Fibroblast of skin of right quadriceps (primary cell): ENCODE measurements at regions not wholly inside any gene's neighbourhood (a gene's known extent, or its start where the extent isn't known, plus 50 kb on each side); places are given as distances from the start of the nearest gene placed in this dataset.
"Not testable (repeated sequence)": the region's sequence is repeated elsewhere in the genome, so short reads cannot be mapped to it uniquely, and the experiment has no call there.

Source experiments
- DNase-seq: peaks from one replicate; pipeline ENCODE4 v3.0.0-alpha.2; 2013

- no peak for DNase-seq
Observed at GRCh38 chr1:98181036-98181764, 260.4 kb upstream of the DPYD start.

GRCh38 chr1:98179151-98179773 lies 258.4 kb upstream of the DPYD start:
- no peak for DNase-seq

GRCh38 chr1:98177751-98178150 lies 256.9 kb upstream of the DPYD start:
- peak; percentile 38 for DNase-seq

- DNase-seq = no peak
Observed at GRCh38 chr1:98176936-98177335, 256.1 kb upstream of the DPYD start.

GRCh38 chr1:98176414-98176813 lies 255.6 kb upstream of the DPYD start:
- peak; percentile 36 for DNase-seq

GRCh38 chr1:98172578-98172977 lies 251.7 kb upstream of the DPYD start:
- DNase-seq = no peak

- DNase-seq = no peak
Observed at GRCh38 chr1:98172022-98172421, 251.2 kb upstream of the DPYD start.

- no peak for DNase-seq
Observed at GRCh38 chr1:98164509-98164908, 243.7 kb upstream of the DPYD start.

- DNase-seq = peak; percentile 78
Observed at GRCh38 chr1:98157524-98158313, 236.9 kb upstream of the DPYD start.

- peak; percentile 15 for DNase-seq
Observed at GRCh38 chr1:98147280-98147679, 226.4 kb upstream of the DPYD start.

GRCh38 chr1:98145655-98146054 lies 224.8 kb upstream of the DPYD start:
- DNase-seq = no peak

GRCh38 chr1:98143403-98143802 lies 222.6 kb upstream of the DPYD start:
- no peak for DNase-seq

GRCh38 chr1:98133131-98133530 lies 212.3 kb upstream of the DPYD start:
- DNase-seq = peak; percentile 7

GRCh38 chr1:98130408-98130807 lies 209.6 kb upstream of the DPYD start:
- DNase-seq = no peak

- no peak for DNase-seq
Observed at GRCh38 chr1:98129491-98129890, 208.7 kb upstream of the DPYD start.

- no peak for DNase-seq
Observed at GRCh38 chr1:98126740-98127139, 205.9 kb upstream of the DPYD start.

- DNase-seq = peak; percentile 57
Observed at GRCh38 chr1:98121646-98122045, 200.8 kb upstream of the DPYD start.

- peak; percentile 38 for DNase-seq
Observed at GRCh38 chr1:98119796-98120195, 199.0 kb upstream of the DPYD start.

GRCh38 chr1:98113811-98114210 lies 193.0 kb upstream of the DPYD start:
- no peak for DNase-seq

- DNase-seq = peak; percentile 50
Observed at GRCh38 chr1:98112626-98113025, 191.8 kb upstream of the DPYD start.

- no peak for DNase-seq
Observed at GRCh38 chr1:98110674-98111073, 189.8 kb upstream of the DPYD start.

GRCh38 chr1:98108378-98108777 lies 187.5 kb upstream of the DPYD start:
- DNase-seq = not testable (repeated sequence)

- no peak for DNase-seq
Observed at GRCh38 chr1:98107256-98107655, 186.4 kb upstream of the DPYD start.

GRCh38 chr1:98104289-98104688 lies 183.5 kb upstream of the DPYD start:
- DNase-seq = peak; percentile 93
